Right cardiac atrium (tissue), 5 donors: ENCODE measurements at regions not wholly inside any gene's neighbourhood (a gene's known extent, or its start where the extent isn't known, plus 50 kb on each side); places are given as distances from the start of the nearest gene placed in this dataset.

Source experiments
- ATAC-seq, 2 donors: fragments of 200-7000 bp; cut with Tn5 transposase; one replicate each; pipeline versions ENCODE4 v1.8.0 to v1.9.1; 2020; ENCODE audit warnings: moderate library complexity in 2 of 2, mild to moderate bottlenecking in 1 of 2
- DNase-seq, 3 donors: peaks; one replicate each; pipeline ENCODE4 v3.0.0-alpha.2; 2020
- H3K27ac ChIP-seq: one replicate; pipeline ENCODE4 v1.5.1; 2013; ENCODE audit warnings: mild to moderate bottlenecking, low read length, control low read depth, moderate library complexity
- H3K27me3 ChIP-seq: one replicate; pipeline ENCODE4 v1.6.1; 2013; ENCODE audit not compliant: control insufficient read depth, insufficient read depth
- H3K4me1 ChIP-seq: one replicate; pipeline ENCODE4 v1.6.1; 2013; ENCODE audit warnings: low read length; ENCODE audit not compliant: control insufficient read depth, insufficient read depth
- H3K4me3 ChIP-seq: one replicate; pipeline ENCODE4 v1.5.1; 2013; ENCODE audit warnings: low read length, control low read depth
- H3K9me3 ChIP-seq: one replicate; pipeline ENCODE4 v1.6.1; 2013; ENCODE audit warnings: low read length; ENCODE audit not compliant: control insufficient read depth
- WGBS: extraction: QIAGEN DNeasy Blood & Tissue Kit; methylation state at CpG from one replicate; pipeline ENCODE4 v1.1.7; 2013; 5-methylcytosine and 5-hydroxymethylcytosine counted together
- intact Hi-C, 4 donors: fragments of 100-400 bp; cut with DNase I; formaldehyde crosslinking; loops; one replicate each; pipeline versions ENCODE4 v1.11.0 to v1.14.0; 2022 to 2023
- donor health status: healthy with polysubstance abuse.
- donor health status: DM: no; HTN: yes; CAD: no.
- donor health status: DM: no; HTN: no; CAD: no.
- donor health status: DM: no; HTN: yes; CAD: no; lungs with severe emphysema.
- donor health status: DM: yes; HTN: yes; CAD: no.

DNA sequence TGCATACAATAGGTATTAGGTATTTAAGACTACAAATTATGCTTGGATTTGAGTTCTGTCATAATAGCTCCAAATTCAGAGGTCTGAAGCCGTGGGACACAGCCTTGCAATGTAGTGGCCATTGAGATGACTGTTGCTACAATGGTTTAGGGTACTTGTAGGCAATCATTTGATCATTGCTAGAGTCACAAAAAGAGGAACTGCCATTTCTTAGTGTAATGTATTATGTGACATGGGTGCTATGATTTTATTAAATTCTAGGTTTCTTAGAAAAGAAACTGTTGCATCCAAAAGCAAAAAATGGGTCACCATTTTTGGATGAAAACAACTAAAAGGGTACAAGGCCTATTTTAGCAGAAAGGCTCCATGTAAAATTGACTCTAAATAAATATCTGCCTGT lies 129.9 kb upstream of the ZNF644 start:
- no peak overlapping the region for H3K27ac ChIP-seq
- no peak for ATAC-seq
- 82% methylated on average over 1 of the region's 1 CpG for WGBS
- no peaks in the 10 kb centered on the region for H3K27me3 ChIP-seq
- H3K9me3 ChIP-seq: no peaks in the 10 kb centered on the region
- DNase-seq: no peak
- H3K4me1 ChIP-seq: no peaks in the 10 kb centered on the region
- intact Hi-C loops: no loop called here
- no peak overlapping the region for H3K4me3 ChIP-seq

DNA sequence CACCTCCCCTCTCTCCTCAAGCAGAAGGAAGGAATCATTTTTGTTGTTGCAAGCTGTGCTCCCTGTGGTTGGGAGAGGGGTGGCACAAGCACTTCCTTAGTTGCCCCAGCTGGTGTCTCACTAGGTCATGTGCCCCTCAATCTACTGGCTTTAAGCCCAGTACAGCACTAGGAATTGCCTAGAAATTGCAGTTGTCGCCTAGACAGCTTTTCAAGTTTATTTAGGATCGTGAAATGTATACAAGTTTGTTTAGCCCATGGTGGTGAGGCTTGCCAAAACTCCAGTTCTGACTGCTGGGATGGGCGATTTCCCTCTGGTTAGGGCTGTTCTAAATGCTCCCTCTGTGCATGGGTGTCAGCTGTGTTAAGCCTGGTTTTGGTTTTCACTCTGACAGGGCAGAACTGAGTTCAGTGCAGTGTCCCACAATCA lies 126.8 kb upstream of the ZNF644 start:
- 64% methylated on average over 3 of the region's 3 CpGs for WGBS
- Histone ChIP-seq H3K27ac (no peak overlapping the region), H3K9me3 (no peaks in the 10 kb centered on the region), H3K27me3 (no peaks in the 10 kb centered on the region), H3K4me3 (no peak overlapping the region), H3K4me1 (no peaks in the 10 kb centered on the region)
- DNase-seq (no peak), ATAC-seq (no peak)
- intact Hi-C loops: no loop called here

DNA sequence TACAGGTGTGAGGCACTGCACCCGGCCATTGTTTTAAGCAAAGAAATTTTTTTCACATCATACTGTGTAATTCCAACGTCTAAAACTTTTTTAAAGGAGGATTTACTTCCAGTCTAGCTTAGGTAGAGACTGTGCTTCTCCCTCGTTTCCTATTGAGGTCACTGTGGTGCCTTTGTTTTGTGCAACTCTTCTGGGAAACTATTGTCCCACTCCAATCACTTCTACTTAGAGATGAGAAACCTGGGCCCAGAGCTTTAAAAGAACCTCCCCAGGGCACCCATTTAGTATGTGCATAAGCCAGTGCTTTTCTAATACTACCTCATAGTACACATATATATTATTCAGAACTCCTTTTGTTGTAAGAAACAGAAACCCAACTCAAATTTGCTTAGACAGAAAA lies 120.0 kb upstream of the ZNF644 start:
- Histone ChIP-seq H3K9me3 (no peaks in the 10 kb centered on the region), H3K4me3 (no peak overlapping the region), H3K27ac (no peak overlapping the region), H3K27me3 (no peaks in the 10 kb centered on the region), H3K4me1 (no peaks in the 10 kb centered on the region)
- 54% methylated on average over 3 of the region's 3 CpGs for WGBS
- intact Hi-C loops: no loop called here
- no peak for ATAC-seq
- no peak for DNase-seq

DNA sequence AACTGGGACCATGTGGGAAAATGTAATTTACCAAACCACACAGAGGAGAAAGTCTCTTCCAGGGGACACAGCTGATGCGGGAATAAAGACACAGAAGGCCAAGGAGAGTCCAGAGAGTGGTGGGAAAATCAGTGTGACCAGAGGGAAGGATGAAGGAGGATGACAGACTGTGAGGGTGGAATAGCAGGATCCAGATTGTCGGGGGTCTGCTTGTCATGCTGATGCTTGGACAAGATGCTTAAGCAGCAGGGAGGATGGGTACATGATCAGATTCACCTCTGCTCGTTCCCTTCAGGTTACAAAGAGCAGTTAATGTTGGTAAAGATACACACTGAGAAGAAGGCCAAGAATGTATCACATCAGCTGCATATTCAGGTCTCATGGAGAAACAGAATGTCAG lies 117.1 kb upstream of the ZNF644 start:
- no peak for ATAC-seq
- no peaks in the 10 kb centered on the region for H3K4me1 ChIP-seq
- intact Hi-C loops: no loop called here
- DNase-seq: no peak
- no peak overlapping the region for H3K4me3 ChIP-seq
- no peaks in the 10 kb centered on the region for H3K9me3 ChIP-seq
- no peak overlapping the region for H3K27ac ChIP-seq
- H3K27me3 ChIP-seq: no peaks in the 10 kb centered on the region
- WGBS: 56% methylated on average over 3 of the region's 3 CpGs

DNA sequence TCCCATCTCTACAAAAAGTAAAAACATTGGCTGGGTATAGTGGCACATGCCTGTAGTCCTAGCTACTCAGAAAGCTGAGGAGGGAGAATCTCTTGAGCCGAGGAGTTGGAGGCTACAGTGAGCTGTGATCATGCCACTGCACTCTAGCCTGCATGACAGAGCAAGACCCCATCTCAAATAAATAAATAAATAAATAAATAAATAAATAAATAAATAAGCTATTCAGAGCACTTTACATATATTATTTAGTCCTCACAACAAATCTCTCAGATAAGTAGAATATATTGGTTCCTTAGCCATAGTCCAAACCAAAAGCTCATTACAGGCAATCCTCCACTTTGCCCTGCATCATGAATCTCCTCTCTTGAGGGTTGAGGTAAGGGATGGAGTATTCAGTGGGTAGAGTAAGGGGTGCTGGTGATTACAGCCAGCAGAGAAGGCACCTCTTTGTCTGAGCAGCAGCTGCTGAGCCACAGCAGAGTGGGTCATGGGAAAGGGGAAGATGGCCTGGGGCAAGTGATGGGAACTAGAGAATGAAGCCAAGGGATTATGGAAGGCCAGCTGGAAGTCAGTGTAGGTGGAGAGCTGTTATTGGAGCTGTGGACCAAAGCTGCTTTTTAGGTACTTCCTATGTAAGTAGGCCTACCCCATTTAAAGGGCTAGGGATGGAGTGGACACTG lies 115.5 kb upstream of the ZNF644 start:
- H3K4me3 ChIP-seq: no peak overlapping the region
- DNase-seq (no peak), ATAC-seq (no peak)
- H3K4me1 ChIP-seq: no peaks in the 10 kb centered on the region
- H3K27ac ChIP-seq: no peak overlapping the region
- WGBS: 91% methylated on average over 1 of the region's 1 CpG
- intact Hi-C loops: no loop called here
- H3K27me3 ChIP-seq: no peaks in the 10 kb centered on the region
- H3K9me3 ChIP-seq: no peaks in the 10 kb centered on the region

DNA sequence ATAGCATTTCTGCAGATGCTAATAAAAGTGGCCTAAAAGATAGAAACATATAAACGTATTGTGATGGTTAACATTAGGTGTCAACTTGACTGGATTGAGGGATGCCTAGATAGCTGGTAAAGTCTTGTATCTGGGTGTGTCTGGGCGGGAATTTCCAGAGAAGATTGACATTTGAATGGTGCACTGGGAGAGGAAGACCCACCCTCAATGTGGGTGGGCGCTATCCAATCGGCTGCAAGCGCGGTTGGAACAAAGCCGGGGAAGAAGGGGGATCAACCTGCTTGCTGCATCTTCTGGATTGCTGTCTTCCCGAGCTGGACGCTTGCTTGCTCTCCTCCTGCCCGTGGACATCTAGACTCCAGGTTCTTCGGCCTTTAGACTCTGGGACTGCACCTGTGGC lies 114.0 kb upstream of the ZNF644 start:
- WGBS: 89% methylated on average over 11 of the region's 11 CpGs
- ATAC-seq: no peak
- H3K27me3 ChIP-seq: no peaks in the 10 kb centered on the region

DNA sequence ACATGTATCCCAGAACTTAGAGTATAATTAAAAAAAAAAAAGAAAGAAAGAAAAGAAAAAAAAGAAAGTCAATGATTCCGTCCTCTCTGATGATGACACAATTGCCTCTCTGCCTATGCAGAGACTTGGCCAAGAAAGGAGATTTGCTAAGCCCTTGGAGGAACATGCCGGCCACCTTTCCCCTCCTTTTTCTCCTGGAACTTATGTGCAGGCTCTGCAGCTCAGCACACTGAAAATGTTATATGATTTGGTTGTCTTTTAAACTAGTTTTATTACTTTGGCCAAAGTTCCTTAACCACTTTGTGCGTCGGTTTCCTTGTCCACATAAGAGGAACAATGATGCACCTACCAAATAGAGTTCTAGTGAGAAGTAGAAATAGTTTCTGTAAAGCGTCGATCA lies 111.4 kb upstream of the ZNF644 start:
- no peak overlapping the region for H3K27ac ChIP-seq
- no peaks in the 10 kb centered on the region for H3K27me3 ChIP-seq
- H3K4me1 ChIP-seq: no peaks in the 10 kb centered on the region
- no peaks in the 10 kb centered on the region for H3K9me3 ChIP-seq
- intact Hi-C loops: no loop called here
- WGBS: 84% methylated on average over 6 of the region's 6 CpGs
- ATAC-seq (no peak), DNase-seq (no peak)
- no peak overlapping the region for H3K4me3 ChIP-seq

More for the DNA sequence above, 114.0 kb upstream of the ZNF644 start:
- H3K4me3 ChIP-seq: no peak overlapping the region
- no peaks in the 10 kb centered on the region for H3K4me1 ChIP-seq
- no peak for DNase-seq
- no peak overlapping the region for H3K27ac ChIP-seq
- intact Hi-C loops: no loop called here
- no peaks in the 10 kb centered on the region for H3K9me3 ChIP-seq

DNA sequence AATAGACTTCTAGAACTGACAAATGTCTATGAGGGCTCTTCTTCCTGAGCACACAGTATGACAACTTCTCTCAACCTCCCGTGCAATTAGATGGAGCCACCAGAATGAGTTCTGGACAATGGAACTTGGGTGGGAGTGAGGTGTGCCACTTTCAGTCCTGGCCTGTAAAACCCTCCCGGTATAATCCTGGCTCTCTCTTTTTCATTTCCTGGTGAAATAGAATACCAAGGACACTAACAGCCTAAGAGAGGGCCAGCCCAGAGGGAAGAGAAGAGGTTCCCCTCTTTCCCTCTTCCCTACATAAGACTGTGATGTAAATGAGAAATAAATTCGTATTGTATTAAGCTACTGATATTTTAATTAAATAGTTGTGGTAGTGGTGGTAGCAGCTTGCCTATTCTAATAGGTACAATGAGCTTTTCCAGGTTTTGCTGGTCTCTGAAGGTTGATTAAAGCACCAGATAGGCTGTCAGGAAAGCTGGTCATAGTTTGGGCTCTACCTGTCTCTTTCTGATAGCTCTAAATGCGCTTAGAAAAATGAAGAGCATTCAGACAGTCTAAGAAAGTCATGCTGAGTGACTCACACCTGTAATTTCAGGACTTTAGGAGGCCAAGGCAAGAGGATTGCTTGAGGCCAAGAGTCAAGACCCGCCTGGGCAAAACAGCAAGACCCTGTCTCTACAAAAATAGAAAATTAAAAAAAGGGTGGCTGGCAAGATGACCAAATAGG lies 108.6 kb upstream of the ZNF644 start:
- ATAC-seq (no peak), DNase-seq (no peak)
- H3K27ac ChIP-seq: no peak overlapping the region
- no peaks in the 10 kb centered on the region for H3K27me3 ChIP-seq
- no peaks in the 10 kb centered on the region for H3K4me1 ChIP-seq
- WGBS: 85% methylated on average over 5 of the region's 5 CpGs
- H3K4me3 ChIP-seq: no peak overlapping the region
- intact Hi-C loops: no loop called here
- H3K9me3 ChIP-seq: no peaks in the 10 kb centered on the region

DNA sequence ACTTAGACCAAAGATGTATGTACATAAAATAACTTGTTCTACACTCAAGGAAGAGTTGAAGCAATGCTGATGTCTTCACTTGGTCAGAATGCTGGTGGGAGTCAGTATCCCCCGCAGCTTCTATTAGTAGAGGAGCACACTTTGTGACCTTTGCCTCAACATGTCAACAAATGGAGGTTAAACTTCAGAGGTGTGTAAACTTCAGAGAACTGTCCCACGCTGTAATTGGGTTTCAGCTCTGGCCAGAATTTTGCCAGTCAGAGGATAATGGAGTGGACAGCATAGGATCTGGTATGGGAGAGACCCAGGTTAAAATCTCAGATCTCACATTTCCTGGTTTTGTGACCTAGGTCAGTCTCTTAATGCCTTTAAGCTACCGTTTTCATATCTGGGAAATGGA lies 107.6 kb upstream of the ZNF644 start:
- no peaks in the 10 kb centered on the region for H3K4me1 ChIP-seq
- WGBS: 63% methylated on average over 3 of the region's 3 CpGs
- intact Hi-C loops: no loop called here
- no peaks in the 10 kb centered on the region for H3K27me3 ChIP-seq
- H3K4me3 ChIP-seq: no peak overlapping the region
- no peaks in the 10 kb centered on the region for H3K9me3 ChIP-seq
- ATAC-seq (no peak), DNase-seq (no peak)
- H3K27ac ChIP-seq: no peak overlapping the region

DNA sequence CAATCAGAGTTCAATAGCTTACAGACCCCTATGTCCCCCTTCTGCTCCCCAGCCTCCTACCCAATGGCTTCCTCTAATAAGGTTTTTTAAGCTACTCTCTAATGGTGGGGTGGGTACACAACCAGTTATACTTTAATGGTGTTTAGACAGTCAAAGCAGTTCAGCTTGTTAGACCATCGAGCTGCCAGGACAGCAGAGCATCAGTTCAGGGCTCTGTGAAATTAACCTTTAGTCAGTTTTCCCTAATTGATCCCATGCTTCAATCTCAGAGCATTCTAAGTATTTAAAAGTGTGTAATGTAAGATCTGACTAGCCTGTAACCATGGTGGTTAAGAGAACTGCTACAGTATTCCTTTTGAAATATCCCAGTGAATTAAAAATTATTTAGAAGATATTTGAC lies 107.2 kb upstream of the ZNF644 start:
- 83% methylated on average over 1 of the region's 1 CpG for WGBS
- no peaks in the 10 kb centered on the region for H3K27me3 ChIP-seq
- H3K4me1 ChIP-seq: no peaks in the 10 kb centered on the region
- no peak overlapping the region for H3K4me3 ChIP-seq
- ATAC-seq: no peak
- no peak for DNase-seq
- intact Hi-C loops: no loop called here
- H3K9me3 ChIP-seq: no peaks in the 10 kb centered on the region
- H3K27ac ChIP-seq: no peak overlapping the region

DNA sequence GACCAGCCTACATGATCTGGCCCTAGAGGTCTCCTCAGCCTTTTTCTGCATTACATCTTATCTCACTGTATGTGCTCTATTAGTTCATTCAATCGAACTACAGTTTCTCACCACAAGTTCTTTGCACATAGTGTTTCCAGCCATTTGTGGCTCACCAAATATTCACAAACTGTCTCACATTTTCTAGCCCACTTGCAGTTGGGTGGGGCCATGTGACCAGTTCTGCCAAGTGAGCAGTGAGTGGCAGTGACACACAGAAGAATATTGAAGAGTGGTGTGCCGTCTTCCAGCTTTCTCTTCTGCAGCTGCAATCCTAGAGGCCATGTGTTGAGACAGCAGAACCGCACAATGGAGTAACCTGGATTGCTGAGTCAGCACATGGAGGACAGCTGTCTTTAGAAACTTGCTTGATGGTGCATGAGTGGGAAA lies 103.2 kb upstream of the ZNF644 start:
- Histone ChIP-seq H3K27ac (no peak overlapping the region), H3K9me3 (no peaks in the 10 kb centered on the region), H3K4me3 (no peak overlapping the region), H3K4me1 (no peaks in the 10 kb centered on the region), H3K27me3 (no peaks in the 10 kb centered on the region)
- 52% methylated on average over 3 of the region's 3 CpGs for WGBS
- ATAC-seq (no peak), DNase-seq (no peak)
- intact Hi-C loops: no loop called here
